Activated gamma-delta T cell treated with Interleukin-2 at 50 U/mL for 16 hours (primary cell): ENCODE measurements at regions not wholly inside any gene's neighbourhood (a gene's known extent, or its start where the extent isn't known, plus 50 kb on each side); places are given as distances from the start of the nearest gene placed in this dataset.
"Not testable (repeated sequence)": the region's sequence is repeated elsewhere in the genome, so short reads cannot be mapped to it uniquely, and the experiment has no call there.

Experiments used
- DNase-seq: peaks from one replicate; pipeline ENCODE4 v3.0.0-alpha.2; 2020

DNA sequence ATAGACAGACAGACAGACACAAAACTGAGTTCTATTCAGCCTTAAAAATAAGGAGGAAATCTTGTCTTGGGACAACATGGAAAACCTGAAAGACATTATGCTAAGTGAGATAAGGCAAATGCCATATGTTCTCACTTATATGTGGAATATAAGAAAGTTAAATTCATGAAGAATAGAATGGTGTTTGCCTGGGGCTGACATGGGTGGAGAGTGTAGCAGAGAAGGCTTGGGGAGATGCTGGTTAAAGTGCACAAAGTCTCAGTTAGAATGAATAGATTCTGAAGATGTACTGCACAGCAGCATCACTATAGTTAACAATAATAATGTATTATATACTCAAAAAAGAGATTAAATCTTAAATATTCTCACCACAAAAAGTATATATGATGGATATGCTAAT is 355.5 kb downstream of the LRRIQ3 start:
- DNase-seq: no peak

DNA sequence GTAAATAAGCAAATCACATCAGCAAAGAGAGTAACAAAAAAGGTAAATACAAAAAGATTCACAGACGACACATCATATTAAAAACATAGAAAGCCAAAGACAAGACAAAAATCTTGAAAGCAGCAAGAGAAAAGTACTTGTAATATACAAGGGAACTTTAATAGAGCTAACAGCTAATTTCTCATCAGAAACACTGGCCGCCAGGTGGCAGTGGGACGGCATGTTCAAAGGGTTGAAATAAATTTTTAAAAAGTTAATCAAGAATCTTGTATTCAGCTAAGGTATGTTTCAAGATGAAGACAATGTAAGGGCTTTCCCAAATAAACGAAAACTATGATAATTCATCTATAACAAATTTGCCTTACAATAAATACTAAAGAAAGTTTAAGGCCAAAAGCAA is 358.1 kb downstream of the LRRIQ3 start:
- DNase-seq: no peak

DNA sequence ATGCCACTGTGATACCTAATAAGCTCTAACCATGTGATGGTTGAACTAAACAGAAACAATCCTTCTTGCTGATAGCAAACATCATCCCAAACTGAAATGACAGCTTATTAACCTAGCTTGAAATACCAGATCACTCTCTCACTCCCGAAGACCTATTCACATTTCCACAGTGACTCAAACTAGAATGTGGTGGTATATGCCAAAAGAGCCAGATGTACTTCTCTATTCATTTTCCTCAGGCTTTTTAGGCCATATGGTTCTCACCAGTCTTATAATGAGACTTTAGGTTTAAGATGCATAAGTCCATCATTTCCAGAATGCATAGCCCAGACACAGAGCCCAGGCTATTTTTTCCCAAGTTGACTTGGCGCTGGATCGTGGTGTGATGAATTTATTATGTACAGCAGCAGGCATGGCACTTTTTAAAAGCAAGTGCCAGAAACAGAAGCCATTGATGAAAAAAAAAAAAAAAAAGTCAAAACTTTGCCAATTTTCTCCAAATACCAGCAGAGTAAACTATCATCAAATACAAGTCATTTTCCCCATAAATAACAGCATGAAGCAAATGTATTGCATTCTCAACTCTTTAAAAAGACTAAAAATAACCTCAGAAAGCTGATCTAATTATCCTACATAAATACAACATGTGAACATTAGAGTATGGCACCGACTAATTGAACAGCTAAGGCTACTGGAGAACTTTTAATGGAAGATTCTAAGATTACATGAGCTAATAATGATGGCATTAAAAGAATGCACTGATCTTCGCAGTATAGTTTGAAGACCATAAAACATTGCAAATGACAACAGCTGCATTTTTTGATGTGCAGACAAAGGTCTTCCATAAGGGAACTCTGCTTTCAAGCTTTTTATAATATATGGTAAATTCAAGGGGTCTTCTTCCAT is 365.4 kb downstream of the LRRIQ3 start:
- no peak for DNase-seq

DNA sequence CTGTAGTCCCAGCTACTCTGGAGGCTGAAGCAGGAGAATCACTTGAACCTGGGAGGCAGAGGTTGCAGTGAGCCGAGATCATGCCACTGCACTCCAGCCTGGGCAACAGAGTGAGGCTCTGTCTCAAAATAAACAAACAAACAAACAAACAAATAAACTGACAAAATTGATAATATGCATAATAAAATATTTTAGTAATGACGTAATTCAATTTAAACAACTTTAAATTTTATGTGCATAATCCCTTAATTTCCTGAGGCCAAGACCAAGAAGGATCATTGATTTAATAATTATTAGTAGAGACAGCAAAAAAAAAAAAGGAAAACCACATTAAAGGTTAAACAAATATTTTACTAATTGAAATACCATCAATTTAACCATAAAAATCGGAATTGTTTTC is 370.7 kb downstream of the LRRIQ3 start:
- not testable (repeated sequence) for DNase-seq

DNA sequence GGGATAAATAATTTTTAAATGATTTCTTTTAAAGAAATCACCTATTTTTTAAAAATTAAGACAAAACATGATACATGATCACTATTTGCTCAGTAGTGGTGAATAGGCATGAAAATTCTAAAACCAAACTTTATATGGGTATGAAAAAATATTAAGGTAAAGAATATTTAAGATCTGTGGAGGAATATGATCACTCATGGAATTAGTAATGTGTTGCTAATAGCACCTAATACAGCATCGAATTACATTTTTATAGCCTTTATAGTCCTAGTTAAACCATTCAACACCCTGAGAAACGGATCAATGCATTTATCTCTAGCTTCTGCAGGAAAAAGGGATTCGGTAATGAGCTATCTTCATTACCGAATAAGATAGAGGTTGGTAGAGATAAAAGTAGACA is 373.9 kb downstream of the LRRIQ3 start:
- no peak for DNase-seq

DNA sequence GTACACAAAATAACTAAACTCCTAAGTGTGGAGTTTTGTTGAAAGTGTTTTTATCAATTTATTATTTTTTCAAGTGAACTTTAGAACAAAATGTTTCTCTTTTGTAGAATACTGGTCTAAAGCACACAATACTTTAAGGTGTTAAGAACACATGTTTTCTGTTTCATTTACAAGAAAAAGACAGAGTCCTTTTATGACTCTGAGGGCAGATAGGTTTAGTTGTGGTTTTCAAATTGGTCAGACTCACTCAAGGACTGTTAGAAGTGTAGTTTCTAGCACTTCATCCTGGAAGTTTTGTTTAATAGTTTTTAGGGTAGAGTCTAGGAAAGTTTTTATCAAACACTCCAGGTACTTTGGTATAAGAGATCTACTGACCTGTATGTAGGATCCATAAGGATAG is 376.5 kb downstream of the LRRIQ3 start:
- no peak for DNase-seq

DNA sequence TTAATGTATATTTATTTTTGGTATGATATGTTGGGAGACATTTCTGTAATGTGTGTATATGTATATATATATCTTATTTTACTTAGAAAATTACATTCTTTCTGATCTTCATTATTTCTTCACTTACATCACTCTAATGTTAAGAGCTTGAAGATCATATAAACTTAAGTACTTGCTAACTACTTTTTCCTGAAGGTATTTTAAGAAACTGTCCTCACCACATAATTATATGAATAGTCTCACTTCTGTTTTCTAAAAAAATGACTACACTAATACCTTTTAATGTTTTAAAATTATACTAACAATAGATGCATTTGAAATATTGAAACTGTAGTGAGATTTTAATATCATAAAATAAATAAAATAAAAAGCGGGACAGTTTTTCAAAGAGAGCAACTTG is 377.1 kb downstream of the LRRIQ3 start:
- no peak for DNase-seq

DNA sequence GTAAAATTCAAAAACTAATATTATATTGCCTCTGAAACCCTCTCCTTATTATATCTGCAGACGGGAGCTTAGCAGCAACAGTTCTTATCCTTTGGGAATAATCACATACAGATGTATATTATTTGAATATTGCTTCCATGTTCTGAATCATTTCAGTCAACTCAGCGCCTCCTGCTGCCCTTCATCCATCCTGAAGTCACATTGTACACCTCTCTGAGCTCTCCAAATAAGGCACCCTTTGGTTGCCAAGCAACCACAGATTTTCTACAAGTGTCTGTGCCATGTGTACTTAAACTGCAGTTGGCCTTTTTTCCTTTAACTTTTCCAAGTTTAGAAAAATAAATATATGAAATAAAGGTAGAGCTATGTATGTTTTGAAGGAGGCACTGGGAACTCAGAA is 384.3 kb downstream of the LRRIQ3 start:
- no peak for DNase-seq

DNA sequence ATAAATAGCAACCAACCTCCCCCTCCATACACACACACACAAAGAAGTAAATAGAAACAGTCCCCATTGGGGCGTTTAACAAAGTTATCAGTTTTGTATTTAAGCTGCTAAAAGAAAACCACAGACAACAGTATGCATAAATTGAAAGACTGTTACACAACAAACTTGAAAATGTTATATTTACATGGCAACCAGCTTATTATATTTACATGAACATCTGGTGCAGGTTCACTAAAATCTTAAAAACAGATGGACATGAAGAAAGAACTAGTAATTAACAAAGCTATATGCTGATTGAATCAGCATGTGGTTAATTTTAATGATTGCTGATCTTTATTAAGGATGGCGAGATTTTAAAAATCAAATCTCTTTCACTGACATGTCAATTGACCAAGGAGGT is 384.7 kb downstream of the LRRIQ3 start:
- no peak for DNase-seq

DNA sequence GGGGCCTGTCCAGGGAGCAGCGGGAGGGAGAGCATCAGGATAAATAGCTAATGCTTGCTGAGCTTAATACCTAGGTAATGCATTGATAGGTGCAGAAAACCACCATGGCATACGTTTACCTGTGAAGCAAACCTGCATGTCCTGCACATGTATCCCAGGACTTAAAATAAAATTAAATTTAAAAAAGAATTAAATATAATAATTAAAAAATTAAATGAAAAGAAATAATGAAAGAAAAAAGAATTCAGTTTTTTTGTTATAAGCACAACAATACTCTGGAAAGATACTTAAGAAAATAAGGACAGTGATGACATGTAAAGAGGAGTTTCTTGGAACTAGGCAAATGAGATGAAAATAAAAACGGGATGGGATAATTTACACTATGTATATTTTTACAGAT is 386.2 kb downstream of the LRRIQ3 start:
- DNase-seq: no peak

DNA sequence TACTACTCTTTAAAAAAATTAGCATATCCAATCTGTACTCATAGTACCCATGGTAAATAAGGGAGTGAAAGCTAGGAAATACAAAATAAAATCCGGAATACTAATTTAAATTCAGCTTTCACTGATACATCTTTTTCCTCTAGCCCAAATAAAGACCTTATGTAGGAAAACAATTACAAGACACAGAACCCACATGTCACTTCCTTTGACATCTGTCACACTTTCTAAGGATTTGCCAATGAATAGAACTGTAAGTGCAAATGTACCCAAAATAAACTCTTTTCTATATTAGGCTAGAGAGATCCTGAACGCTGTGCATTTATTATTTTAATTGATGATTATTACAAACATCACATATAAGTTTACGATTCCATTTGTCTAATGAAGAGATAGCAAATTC is 393.0 kb downstream of the LRRIQ3 start:
- no peak for DNase-seq

DNA sequence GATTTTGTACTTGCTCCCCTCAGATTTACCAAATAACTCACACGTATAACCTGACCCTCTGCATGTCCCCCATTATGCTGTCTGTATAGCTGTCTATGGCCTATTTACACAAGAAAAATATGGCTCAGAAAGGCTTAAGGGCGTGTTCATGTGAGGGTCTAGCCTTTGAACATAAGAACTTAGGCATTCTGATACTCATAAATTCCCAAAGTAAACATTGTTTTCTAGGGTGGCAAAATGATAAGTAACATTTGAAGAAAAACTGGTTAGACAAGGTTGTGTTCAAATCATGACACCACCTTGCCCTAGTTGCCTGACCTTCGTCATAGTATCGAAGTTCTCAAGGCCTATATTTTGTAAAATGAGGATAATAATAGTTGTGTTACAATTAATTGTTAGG is 394.6 kb downstream of the LRRIQ3 start:
- DNase-seq: no peak

DNA sequence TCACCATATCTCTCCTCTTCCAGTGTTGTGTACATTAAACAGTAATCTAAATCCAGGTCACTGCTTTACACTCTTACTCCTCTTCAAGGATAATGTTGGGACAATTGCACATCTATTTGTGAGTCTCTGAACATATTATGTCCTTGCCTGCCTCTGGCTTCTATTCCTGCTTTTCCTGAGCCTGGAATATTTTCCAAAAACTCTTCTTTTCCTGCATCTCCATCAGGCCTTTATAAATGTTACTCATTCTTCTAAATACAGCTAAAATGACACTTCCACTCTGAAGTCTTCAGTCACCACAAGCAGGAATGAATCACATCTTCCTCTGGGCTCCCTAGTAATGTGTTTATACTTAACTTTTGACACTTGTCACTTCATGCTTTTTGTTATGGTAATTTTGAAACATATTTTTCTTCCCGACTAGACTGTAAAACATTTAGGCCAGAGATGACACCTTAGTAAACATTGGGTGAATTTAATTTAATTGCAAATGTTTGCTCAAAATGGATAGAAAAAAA is 396.0 kb downstream of the LRRIQ3 start:
- no peak for DNase-seq

DNA sequence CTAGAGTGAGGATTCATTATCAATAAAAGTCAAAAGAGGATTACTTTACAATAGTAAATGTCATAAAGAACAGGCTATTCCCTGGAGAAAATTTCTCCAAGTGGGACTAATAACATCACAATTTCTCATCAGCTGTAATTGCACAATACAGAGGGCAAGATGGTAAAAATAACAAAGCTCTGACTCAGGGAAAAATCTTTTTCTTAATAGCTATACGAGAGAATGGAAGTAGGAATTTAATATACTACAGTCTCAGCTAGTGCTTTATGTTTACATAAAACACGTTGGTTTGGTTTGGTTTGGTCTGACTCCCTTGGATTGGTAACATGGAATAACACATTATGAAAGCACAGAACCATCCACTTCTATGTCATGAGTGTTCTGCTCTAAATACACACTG is 397.6 kb downstream of the LRRIQ3 start:
- no peak for DNase-seq

DNA sequence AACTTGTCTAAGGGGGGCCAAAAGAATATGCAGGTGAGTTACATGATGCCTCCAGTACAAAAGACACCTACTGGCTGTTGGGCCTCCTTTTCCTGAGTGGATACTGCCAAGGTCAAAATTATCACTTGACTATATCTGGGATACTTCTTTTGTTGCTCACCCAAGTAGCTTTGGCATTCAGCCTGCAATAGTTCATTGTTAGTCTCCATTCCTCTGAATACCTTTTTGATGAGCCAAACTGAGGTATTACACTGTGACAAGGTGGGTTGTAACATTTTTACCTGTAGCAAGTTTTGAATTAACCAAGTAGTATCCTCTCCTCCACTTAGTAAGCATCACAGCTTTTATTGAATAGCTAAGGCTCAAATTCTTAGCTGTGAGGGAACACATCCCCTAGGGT is 408.0 kb downstream of the LRRIQ3 start:
- no peak for DNase-seq

DNA sequence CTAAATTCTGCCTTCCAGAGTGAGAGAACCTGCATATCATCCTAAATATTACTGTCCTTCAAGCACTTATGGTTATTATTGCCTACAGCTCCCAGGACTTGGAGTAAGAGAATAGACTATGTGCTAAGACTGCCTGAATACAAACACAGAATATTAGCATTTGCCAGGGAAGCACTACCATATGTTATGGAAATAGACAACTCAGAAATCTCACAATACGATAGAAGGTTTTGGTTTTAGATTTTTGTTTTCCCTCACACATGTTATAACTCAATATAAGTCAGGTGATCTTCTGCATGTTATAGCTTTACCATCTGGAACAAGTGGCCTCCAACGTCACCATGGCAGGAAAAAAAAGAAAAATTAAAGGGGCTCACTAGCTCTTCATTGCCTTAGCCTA is 413.9 kb downstream of the LRRIQ3 start:
- DNase-seq: no peak

DNA sequence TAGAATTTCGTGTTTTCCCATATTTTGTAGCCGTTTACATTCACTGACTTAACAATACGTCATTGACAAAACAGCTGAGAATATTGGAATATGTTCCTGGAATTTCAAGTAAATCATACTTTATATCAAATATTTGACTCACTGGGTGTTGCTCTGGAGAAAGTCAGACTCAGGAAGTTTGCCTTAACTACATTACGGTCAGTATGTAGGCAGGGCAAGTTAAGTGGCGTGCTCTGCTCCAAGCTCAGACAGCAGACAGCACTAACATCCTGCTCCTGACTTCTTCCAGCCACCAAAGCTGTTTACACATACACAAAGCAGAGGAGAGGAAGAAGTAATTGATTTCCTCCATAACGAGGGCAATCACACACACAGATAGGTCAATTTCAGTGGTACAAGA is 414.6 kb downstream of the LRRIQ3 start:
- no peak for DNase-seq

DNA sequence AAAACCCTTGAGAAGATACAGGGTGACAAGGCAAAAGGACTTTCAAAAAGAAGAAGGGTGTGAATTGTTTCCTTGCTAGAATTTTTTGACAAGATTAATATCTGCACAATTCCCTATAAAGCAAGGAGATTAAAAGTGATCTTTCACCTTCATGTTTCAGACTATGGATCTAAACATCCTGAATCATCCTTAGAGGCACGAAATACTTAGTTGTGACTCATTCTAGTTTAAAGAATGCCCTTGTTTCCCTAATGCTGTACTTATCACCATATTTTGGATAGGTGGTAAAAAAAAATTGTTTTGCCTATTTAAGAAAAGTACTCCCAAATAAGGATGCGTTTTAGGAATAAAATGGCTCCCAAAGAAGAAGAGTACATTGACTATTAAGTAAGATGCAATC is 415.1 kb downstream of the LRRIQ3 start:
- no peak for DNase-seq

DNA sequence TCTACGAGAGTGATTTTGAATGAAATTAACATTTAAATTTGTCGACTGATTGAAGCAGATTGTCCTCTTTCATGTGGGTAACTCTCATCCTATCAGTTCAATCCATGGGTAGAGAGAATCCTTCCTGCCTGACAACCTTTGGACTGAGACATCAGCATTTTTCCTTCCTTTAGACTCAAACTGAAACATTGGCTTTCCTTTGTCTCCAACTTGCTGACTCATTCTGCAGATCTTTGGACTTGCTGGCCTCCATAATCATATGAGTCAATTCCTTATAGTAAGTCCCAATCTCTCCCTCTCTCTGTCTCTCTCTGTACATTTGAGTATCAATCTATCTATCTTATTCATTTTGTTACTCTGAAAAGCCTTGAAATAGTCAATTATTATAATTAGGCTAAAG is 416.7 kb downstream of the LRRIQ3 start:
- DNase-seq: no peak

DNA sequence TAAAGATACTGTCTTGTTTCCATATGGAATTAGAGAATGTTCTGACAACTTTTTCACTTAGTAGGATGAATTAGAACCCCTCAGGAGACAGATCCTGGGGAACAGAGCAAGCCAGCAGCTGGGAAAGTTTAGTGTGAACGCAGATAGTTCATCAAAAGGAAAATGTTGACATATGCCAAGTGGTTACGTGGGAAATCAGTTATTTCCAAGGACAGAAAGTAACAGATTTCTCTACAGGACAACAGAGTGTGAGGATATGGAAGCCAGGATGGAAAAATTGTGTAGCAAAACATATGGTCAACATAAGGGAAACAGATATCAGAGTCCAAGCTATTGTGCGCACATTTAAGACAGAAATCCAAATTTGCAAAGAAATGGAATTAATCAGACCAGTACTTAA is 419.5 kb downstream of the LRRIQ3 start:
- DNase-seq: no peak

DNA sequence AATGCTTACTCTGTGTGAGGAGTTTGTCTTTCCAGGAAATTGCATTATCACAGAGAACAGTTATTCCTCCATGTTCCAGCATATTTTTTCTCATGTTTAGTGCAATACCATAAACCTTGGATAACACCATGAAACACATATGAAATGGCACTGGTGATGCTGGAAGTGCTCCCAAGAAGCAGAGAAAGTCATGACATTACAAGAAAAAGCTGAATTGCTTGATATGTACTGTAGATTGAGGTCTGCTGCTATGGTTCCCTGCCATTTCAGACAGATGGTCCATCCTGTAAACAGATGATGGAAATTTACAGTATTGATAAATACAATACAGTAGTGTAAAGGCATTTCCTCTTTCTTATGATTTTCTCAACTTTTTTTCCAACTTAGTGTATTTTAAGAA is 422.1 kb downstream of the LRRIQ3 start:
- no peak for DNase-seq

DNA sequence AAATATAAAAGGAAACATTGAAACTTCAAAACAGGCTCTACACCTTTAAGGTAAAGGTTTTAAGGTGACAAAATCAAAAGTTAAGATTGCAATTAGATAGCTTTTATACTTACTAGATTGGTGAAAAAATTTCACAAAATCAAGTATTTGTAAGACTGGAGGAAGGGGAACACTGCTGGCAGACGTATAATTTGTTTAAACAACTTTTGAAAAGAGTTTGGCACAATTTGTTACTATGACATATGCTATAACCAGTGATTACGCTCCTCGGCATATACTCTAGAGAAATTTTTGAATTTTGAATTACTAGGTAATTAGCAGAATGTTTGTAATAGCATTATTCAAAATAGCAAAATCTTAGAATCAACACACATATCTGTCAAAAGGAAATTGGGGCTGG is 425.0 kb downstream of the LRRIQ3 start:
- DNase-seq: no peak

DNA sequence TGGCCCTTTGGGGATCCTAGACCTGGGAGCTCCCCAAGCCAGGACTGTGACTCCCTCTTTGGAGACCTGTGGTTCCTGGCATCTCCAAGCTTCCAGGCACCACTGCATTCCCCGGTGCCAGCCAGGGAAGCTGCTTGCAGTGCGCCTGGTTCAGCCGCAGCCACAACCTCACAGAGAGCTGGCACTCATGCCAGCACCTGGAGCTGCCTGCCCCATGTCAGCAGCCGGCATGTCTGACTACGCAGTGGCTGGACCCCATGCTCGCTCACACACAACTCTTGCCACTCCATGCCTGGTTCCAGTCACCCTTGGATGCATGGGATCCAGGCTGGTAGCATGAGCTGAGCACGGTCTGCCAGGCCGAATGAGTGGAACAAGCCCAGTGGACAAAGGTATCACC is 426.6 kb downstream of the LRRIQ3 start:
- no peak for DNase-seq

DNA sequence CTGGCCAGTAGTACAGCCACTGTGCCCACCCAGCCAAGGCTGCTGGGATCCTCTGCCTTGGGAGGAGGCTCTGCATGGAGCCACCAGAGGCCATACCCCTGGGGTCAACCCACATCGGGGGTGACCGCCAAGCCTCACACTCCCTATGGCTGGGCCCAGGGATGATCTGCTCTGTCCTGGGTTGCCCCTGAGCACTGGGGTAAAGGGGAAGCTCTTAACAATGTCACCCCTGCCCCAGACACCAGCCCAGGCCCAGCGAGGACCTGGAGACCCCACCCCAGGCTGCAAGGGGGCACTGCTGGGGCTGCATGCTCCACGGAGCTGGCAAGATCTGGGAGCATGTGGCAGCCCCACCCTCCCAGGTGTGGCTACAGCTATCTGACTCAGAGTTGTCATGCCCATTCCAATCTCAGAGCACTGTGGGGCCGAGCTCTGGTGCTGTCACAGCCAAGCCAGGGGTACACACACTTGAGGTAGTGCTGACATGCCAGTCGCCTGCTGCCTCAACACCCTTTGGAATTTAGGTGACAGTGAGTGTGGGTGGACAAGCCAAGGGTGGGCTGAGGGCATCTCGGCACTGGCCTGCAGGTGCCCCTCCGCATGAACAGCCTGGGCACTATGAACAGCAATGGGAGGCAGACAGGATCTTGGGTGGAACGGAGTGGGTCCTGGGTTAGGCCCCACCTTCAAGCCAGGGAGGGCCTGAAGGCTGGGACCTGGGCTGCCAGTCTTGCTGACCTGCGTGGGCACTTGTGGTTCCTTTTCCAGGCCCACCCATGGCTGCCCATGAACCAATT is 427.7 kb downstream of the LRRIQ3 start:
- DNase-seq: no peak
